ENCODE measurements at regions not wholly inside any gene's neighbourhood (a gene's known extent, or its start where the extent isn't known, plus 50 kb on each side); places are given as distances from the start of the nearest gene placed in this dataset.

DNA sequence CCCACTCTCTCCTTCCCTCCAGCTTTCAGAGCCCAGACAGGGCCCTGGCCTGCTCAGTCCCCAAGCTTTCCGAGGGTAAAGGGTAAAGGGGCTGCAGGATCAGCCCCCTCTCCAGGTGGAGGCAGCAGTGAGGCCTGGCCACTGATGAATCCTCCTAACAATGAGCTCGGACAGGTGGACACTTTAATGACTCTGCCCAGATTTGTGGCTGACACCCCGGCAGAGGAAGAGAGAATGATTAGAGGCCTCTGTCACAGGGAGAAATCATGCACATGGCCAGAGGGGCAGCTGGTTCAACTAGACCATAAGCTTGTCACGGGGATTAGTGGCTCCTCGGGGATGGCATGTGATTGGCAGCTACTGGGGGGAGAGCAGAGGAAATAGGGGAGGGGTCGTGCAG lies 587.5 kb upstream of the B3GAT1 start:
- H3K9me3 ChIP-seq: no peaks in the 10 kb centered on the region
- no peak overlapping the region for H3K4me3 ChIP-seq
- H3K27ac ChIP-seq: no peak overlapping the region
- H3K4me1 ChIP-seq: no peaks in the 10 kb centered on the region
- ATAC-seq (ENCODE audit: low FRiP score in 2 of 2): no peak
- no peak for DNase-seq
- H3K27me3 ChIP-seq: no peaks in the 10 kb centered on the region
- TF ChIP-seq EP300 (IDR thresholded peaks at IDR 0.05) (no peak), POLR2A (IDR thresholded peaks at IDR 0.05) (no peak), POLR2AphosphoS5 (IDR thresholded peaks at IDR 0.05) (no peak)
- TF ChIP-seq, protein P1, sequence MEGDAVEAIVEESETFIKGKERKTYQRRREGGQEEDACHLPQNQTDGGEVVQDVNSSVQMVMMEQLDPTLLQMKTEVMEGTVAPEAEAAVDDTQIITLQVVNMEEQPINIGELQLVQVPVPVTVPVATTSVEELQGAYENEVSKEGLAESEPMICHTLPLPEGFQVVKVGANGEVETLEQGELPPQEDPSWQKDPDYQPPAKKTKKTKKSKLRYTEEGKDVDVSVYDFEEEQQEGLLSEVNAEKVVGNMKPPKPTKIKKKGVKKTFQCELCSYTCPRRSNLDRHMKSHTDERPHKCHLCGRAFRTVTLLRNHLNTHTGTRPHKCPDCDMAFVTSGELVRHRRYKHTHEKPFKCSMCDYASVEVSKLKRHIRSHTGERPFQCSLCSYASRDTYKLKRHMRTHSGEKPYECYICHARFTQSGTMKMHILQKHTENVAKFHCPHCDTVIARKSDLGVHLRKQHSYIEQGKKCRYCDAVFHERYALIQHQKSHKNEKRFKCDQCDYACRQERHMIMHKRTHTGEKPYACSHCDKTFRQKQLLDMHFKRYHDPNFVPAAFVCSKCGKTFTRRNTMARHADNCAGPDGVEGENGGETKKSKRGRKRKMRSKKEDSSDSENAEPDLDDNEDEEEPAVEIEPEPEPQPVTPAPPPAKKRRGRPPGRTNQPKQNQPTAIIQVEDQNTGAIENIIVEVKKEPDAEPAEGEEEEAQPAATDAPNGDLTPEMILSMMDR (IDR thresholded peaks at IDR 0.05): no peak
- whole genome bisulfite sequencing, 2 donors: 41 to 44% methylated on average over 6 of the region's 6 CpGs
- no peaks in the 10 kb centered on the region for H3K36me3 ChIP-seq

DNA sequence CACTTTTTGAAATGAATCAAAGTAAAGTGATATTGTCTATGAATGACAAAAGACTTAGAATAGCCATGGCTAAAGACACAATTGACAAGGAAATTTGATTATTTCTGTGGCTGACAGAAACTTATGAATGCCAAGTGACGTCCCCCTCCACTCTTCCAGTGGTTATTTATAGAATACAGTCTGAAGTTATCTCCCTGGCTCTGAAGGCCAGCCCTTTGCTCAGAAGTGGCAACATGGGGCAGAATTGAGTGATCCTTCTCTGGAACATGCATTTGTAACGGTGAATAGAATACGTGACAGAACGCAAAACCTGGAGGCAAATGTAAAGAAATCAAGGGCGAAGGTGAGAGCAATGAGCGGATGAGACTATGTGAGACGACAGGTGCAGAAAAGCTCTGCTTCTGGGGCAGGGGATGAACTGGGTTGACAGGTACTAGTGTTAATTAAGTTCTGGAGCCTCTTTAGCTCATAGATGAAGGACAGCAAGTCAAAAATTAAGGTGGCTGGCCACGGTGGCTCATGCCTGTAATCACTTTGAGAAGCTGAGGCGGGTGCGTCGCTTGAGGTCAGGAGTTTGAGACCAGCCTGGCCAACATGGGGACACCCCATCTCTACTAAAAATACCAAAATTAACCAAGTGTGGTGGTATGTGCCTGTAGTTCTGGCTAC lies 585.7 kb upstream of the B3GAT1 start:
- H3K9me3 ChIP-seq: no peaks in the 10 kb centered on the region
- ATAC-seq (ENCODE audit: low FRiP score in 2 of 2): no peak
- H3K27ac ChIP-seq: no peak overlapping the region
- TF ChIP-seq, protein P1 (IDR thresholded peaks at IDR 0.05): no peak
- TF ChIP-seq EP300 (IDR thresholded peaks at IDR 0.05) (no peak), POLR2A (IDR thresholded peaks at IDR 0.05) (no peak), POLR2AphosphoS5 (IDR thresholded peaks at IDR 0.05) (no peak)
- no peaks in the 10 kb centered on the region for H3K27me3 ChIP-seq
- no peak overlapping the region for H3K4me3 ChIP-seq
- no peaks in the 10 kb centered on the region for H3K36me3 ChIP-seq
- no peak for DNase-seq
- 87 to 94% methylated on average over 11 of the region's 11 CpGs for WGBS, 2 donors
- H3K4me1 ChIP-seq: no peaks in the 10 kb centered on the region

GRCh38 chr11:134995741-134996140 lies 583.7 kb upstream of the B3GAT1 start:
- ATAC-seq (ENCODE audit: low FRiP score in 2 of 2) (no peak), DNase-seq (no peak)
- Histone ChIP-seq H3K36me3 (no peaks in the 10 kb centered on the region), H3K27me3 (no peaks in the 10 kb centered on the region), H3K27ac (no peak overlapping the region), H3K4me1 (no peaks in the 10 kb centered on the region), H3K4me3 (no peak overlapping the region), H3K9me3 (no peaks in the 10 kb centered on the region)
- TF ChIP-seq, protein P1 (IDR thresholded peaks at IDR 0.05): no peak
- TF ChIP-seq EP300 (IDR thresholded peaks at IDR 0.05): no peak
- 39 to 55% methylated on average over 5 of the region's 5 CpGs for WGBS, 2 donors

- H3K4me3 ChIP-seq: no peak overlapping the region
- no peak for ATAC-seq (ENCODE audit: low FRiP score in 2 of 2)
- no peaks in the 10 kb centered on the region for H3K36me3 ChIP-seq
- no peaks in the 10 kb centered on the region for H3K9me3 ChIP-seq
- H3K27ac ChIP-seq: no peak overlapping the region
- no peaks in the 10 kb centered on the region for H3K27me3 ChIP-seq
- no peak for TF ChIP-seq POLR2A (IDR thresholded peaks at IDR 0.05)
- TF ChIP-seq, protein P1 (IDR thresholded peaks at IDR 0.05): no peak
- no peak for TF ChIP-seq POLR2AphosphoS5 (IDR thresholded peaks at IDR 0.05)
- no peak for TF ChIP-seq EP300 (IDR thresholded peaks at IDR 0.05)
- no peaks in the 10 kb centered on the region for H3K4me1 ChIP-seq
- no peak for DNase-seq
These were observed 582.4 kb upstream of the B3GAT1 start for GRCh38 chr11:134994431-134994830.

DNA sequence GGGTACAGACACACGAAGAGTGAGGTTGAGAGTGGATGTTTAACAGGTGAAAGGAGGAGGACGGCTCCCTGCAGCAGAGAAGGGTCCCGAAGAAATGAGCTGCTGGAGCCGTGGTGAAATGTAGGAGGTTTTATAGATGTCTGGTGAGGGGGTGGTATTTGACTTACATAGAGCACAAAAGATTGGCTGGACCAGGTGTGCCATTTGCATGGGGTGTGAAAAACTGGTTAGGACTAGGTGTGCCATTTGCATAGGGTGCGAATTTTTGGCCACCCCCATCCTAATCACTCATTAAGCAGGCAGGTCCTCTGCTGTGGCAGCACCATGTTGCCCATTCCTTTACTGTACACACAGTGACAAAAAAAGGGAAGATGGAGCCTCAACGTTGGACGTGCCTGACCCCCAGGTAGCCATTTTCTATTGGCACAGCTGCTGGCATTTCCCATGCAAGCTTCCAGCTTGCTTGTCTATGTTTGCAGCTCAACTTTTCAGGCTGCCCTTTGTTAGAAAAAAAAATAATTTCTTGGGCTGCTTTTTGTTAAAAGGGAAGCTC lies 581.7 kb upstream of the B3GAT1 start:
- Histone ChIP-seq H3K27ac (no peak overlapping the region), H3K4me3 (no peak overlapping the region), H3K9me3 (no peaks in the 10 kb centered on the region), H3K36me3 (no peaks in the 10 kb centered on the region), H3K4me1 (no peaks in the 10 kb centered on the region), H3K27me3 (no peaks in the 10 kb centered on the region)
- DNase-seq: no peak
- WGBS, 2 donors: 70 to 71% methylated on average over 7 of the region's 7 CpGs
- no peak for ATAC-seq (ENCODE audit: low FRiP score in 2 of 2)
- TF ChIP-seq POLR2AphosphoS5 (IDR thresholded peaks at IDR 0.05): no peak
- TF ChIP-seq, protein P1 (IDR thresholded peaks at IDR 0.05): no peak
- no peak for TF ChIP-seq POLR2A (IDR thresholded peaks at IDR 0.05)
